C1 segment of cervical spinal cord (tissue), 14 donors: ENCODE measurements at regions not wholly inside any gene's neighbourhood (a gene's known extent, or its start where the extent isn't known, plus 50 kb on each side); places are given as distances from the start of the nearest gene placed in this dataset.
"Not testable (repeated sequence)": the region's sequence is repeated elsewhere in the genome, so short reads cannot be mapped to it uniquely, and the experiment has no call there.

Experiments used
- DNase-seq, 14 donors: peaks; one replicate each; lab custom pipeline; 2025; lab: John Stamatoyannopoulos, UW

DNA sequence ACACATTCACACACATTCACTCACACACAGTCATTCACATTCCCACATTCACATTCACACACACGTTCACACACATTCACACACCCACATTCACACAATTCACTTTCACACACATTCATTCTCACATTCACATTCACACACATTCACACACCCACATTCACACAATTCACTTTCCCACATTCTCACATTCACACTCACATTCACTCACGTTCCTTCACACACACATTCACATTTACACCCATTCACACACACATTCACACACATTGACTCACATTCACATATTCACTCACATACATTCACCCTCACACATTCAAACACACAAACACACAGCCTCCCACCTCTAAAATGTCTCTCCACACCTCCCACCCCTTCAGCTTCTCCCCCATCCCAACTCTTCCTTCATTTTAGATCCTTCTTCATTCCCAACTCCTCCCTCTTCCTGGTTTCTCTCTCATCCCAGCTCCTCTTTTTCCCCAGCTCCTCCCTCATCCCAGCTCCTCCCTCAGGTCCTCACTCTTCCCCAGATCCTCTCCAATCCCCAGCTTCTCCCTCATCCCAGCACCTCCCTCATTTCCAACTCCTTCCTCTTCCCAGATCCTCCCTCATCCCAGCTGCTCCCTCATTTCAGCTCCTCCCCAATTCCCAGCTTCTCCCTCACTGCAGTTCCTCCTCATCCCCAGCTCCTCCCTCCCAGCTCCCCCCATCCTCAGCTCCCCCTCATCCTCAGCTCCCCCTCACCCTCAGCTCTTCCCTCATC, 111.0 kb downstream of the FAM53A start:
- no peak for DNase-seq

DNA sequence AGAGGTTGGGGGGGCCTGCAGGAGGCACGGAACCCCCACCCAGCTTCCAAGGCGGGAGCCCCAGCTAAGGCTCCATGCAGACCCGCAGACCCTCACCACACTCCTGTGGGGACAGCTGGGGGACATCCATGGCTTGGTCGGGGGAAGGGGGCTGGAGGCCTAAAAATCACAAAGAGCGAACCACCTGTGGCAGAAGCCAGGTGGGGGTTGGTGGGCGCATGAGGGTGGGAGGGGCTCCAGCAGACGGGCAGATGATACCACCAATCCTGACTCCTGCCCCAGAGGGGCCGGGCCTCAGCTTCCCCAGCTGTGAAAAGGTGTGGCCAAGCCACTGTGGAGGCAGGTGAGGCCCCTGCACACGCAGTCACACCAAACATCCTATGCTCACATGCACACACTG, 111.6 kb downstream of the FAM53A start:
- DNase-seq = no peak

GRCh38 chr4:1572010-1572385, 112.1 kb downstream of the FAM53A start:
- no peak for DNase-seq

GRCh38 chr4:1571165-1572009, 112.7 kb downstream of the FAM53A start:
- DNase-seq = no peak

GRCh38 chr4:1570291-1571164, 113.6 kb downstream of the FAM53A start:
- no peak for DNase-seq

DNA sequence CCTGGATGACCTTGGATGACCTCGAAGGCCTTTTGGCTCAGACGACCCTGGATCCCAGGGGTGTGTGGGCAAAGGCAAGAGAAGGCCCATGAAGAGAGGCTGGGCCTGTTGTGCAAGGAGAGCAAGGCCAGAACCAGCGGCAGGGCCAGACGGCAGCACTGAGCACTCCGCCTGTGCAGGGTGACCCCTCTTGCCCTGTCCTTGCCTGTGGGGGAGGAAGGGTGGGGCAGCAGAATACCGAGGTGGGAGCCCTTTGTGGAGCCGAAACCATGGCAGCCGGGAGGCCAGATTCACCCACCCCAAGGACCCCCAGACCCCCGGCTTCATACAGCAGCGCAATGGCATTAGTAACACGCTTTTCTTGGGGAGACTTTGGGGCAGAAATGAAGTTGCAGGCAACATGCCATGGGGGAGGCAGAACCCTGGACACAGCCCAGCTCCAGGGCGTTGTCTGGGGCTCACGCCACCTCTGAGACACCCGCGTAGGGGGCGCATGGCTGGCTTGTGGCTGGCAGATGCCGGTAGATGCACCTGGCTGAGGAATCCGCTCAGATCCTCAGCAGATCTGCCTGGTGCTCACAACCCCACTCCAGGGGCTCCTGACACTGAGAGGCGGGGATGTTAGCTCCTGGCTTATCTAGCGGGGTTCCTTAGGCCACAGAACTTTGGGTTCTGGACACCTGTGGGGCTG, 114.5 kb downstream of the FAM53A start:
- DNase-seq = no peak

- no peak for DNase-seq
Measured at GRCh38 chr4:1568855-1569460, 115.2 kb downstream of the FAM53A start.

- DNase-seq = no peak
Measured at GRCh38 chr4:1567808-1568581, 116.1 kb downstream of the FAM53A start.

DNA sequence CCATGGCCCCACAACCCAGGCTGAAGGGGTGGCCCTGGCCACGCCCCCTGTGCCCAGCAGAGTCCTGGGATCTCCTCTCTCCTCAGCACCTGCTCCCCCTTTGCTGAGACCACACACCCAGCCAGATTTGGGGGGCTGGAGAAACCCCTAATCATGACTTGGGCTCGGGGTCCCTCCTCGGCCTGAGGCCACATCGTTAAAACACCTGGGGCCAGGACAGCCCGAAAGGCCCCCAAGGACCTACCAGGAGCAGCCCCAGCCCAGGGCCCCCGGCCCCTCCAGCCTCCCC, 116.7 kb downstream of the FAM53A start:
- no peak for DNase-seq

DNA sequence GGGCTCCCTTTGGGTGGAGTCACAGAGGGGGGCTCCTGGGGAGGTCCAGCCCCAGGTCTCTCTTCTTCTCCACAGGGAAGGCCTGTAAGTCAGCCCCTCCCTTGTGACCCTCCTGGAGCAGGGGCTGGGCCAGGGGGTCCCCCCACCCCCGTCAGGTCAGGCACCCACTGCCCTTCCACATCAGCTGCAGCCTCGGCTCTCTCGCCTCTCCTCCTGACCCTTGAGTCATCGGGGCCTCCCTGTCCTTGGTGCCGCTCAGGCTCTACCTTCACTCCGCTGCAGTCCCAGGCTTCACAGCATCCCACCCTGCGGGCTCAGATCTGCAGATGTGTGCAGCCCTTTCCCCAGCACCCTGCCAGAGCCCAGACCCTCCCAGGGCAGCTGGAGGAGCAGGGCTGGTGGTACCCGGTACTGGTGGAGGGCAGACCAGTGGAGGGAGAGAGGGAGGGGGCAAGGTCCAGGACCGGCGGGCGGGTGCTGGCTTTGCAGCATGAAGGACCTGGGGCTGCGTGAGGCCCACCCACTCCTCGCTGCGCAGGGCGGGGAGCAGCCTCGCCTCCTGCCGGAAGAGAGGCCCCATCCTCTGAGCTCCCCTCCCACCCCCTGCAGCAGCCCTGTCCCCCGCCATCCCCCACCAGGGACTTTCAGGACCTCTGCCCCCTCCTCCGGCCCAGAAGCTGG, 117.1 kb downstream of the FAM53A start:
- no peak for DNase-seq

GRCh38 chr4:1566301-1566837, 117.7 kb downstream of the FAM53A start:
- DNase-seq = not testable (repeated sequence)

DNA sequence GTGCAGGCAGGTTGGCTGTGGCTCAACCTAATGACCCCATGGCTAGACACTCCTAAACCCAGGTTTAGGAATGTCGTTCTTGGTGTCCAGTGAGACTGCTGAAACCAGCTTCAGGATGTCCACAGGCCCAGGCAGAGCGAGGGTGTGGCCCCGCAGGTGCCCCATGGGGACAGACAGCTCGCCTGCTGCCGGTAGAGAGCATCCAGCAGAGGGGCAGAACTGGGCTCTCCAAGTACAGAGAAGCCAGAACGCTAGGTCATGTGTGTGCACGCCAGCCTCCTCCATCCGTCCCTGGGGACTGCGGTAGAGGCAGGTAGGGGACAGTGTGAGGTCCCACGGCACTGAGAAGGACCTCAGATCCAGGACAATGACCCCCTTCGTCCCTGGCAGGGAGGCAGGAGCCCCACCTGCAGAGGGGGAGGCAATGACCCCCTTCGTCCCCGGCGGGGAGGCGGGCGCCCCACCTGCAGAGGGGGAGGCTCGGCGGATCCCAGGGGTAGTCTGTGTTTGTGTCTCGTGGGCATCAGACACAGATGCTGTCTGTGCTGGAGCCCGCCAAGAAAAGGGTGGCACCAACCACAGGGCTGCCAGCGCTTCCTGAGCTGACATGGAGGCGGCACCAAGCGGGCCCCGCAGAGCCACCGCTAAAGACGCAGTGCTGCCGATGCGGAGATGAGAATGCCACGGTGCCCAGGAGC, 118.4 kb downstream of the FAM53A start:
- no peak for DNase-seq

DNA sequence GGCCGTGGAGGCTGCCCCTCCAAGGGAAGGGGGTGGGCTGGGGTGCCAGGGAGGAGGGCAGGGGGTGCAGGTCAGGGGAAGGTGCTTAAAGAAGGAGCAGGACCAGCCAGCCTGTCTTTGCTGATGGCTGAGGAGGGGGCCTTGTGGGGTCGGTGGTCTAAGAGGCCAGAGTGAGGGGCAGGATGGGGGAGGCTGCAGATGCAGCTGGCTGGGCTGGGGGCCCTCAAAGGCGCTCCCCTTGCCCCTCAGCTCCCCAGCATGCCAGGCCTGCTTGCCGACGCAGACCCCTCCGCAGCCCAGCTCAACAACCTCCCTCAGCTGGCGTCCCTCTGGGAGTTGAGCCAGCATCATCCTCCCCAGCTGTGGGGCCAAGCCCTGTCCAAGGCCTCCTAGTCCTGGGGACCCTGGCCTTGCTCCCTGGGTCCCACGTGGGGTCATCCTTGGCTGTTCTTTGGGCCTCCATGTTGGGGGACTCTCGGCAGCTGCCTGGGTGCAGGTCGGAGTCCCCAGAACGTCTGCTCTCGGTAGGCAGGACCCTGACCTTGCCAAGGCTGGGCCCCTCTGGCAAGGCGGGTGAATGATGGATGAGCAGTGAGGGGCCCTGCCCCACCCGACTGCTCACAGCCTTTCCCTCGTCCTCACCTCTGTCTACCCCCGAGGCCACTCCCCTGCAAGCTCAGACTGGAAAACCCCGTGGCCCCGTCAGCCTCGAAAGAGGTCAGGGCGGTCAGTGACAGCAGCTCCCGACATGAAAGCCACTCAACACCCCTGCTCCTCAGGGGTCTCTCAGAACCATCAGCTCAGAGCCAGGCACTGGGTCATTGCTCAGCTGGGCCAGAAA, 119.4 kb downstream of the FAM53A start:
- DNase-seq = no peak

DNA sequence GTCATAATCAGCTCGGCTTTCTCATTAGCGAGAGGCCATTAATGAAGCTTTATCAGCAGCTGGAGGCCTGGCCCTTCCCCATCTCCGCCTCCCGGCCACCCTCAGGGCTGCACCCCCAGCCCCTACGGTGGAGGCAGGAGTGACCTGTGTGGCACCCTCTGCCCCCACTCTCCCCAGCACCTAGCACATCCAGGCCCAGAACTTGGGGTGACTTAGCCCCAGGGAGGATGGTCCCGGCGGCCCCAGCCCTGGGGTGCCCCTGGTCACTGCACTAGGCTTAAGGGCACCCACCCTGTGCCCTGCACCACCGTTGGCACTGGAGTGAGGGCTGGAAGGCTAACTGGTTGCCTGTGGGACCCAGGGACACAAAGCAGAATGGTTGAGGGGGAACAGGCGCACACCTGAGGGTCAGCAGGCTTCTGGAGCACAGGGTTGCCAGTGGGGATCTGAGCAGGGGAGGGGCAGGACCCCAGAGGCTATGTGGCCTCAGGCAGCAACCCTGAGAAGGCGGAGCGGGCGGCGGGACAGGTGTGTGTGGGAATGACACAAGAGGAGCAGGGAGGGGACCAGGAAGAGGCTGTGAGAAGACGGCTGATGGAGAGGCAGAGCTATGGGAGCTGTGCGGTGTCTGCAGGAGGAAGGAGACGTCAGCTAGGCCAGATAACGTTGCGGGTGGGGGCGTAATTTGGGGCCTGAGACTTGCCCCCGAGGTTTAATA, 120.2 kb downstream of the FAM53A start:
- no peak for DNase-seq

DNA sequence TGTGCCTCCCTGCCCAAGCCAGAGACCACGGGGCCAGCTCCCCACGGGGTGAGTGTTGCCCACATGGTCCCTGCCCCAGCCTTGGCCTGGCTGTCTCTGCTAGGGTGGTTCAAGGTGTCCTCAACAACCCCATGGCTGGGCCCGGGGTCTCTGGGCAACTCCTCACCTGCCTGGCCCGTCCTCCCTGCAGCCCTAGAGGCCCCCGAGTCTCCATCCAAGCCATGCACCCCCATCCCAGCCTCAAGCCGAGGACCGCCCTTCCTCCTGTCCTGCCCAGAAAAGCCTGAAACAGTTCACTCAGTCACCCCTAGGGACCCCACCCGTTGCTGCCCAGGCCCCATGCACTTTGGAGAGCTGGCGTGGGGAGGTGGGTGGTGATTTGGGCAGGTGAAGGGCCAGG, 120.9 kb downstream of the FAM53A start:
- no peak for DNase-seq

DNA sequence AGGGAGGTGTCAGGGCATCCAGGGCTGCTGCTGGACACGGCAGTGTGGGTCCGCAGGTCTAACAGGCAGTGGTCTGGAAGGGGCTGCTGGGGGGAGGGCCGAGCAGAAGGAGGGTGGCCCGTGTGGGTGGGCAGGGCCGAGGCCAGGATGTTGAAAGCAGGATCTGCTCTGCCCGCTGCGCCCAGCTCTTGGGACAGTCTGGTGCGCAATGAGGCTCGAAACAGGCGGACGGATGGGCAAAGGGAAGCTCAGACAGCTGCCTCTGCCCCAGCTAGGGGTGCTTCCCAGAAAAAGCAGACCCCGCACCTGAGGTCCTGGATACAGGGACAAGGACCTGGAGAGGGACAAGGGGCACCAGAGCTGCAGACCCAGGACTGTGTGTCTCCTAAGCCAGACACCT, 121.3 kb downstream of the FAM53A start:
- DNase-seq = no peak

DNA sequence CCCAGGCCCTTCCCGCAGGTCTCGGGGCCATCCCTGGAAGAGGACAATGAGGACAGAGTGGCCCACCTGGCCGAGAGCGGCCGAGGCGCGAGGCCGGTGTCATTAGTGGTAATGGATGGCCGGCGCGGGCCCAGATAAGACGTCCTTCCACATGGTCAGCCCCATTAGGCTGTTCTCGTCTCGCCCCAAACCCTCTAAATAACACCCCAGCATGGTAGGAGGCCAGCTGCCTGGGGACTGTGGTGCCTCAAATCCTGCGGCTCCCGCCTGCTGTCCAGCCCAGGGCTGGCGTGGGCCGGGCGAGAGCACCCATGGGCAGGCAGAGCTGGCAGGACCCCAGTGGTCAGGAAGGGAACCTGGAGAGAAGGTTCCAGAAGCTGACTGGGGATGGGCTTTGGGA, 121.7 kb downstream of the FAM53A start:
- DNase-seq = no peak
